Naive thymus-derived CD4-positive, alpha-beta T cell (primary cell): ENCODE measurements at regions not wholly inside any gene's neighbourhood (a gene's known extent, or its start where the extent isn't known, plus 50 kb on each side); places are given as distances from the start of the nearest gene placed in this dataset.

Source experiments
- ATAC-seq: fragments of 150-1000 bp; cut with Tn5 transposase; 2 replicates; pipeline ENCODE4 v1.10.0; 2021; ENCODE audit warnings: mild to moderate bottlenecking, moderate library complexity
- CTCF ChIA-PET: fragments of 350-600 bp; sonication (Branson Sonifier 250); formaldehyde crosslinking; loops from one replicate; lab custom pipeline; 2021; ENCODE audit warnings: antibody characterized with exemption; lab: Charles Lee
- POLR2A ChIA-PET: fragments of 350-600 bp; sonication (Branson Sonifier 250); formaldehyde crosslinking; loops from one replicate; lab custom pipeline; 2021; ENCODE audit warnings: antibody characterized with exemption, inconsistent platforms; lab: Charles Lee
- DNase-seq, 9 donors: peaks; one replicate each; pipeline versions ENCODE4 v3.0.0 to v3.0.0-alpha.2; 2020 to 2022; ENCODE audit warnings: mixed read lengths in 1 of 9
- H3K27ac ChIP-seq: one replicate; pipeline ENCODE4 v1.7.0; 2013; ENCODE audit warnings: mild to moderate bottlenecking, low read depth, low read length, moderate library complexity
- H3K27me3 ChIP-seq, 2 donors: one replicate each; pipeline ENCODE4 v1.7.0; 2013; ENCODE audit warnings: low read length in 2 of 2, mild to moderate bottlenecking in 2 of 2, moderate library complexity in 2 of 2; ENCODE audit not compliant: control insufficient read depth in 2 of 2, insufficient read depth in 2 of 2
- H3K36me3 ChIP-seq, 3 experiments: 1 replicate in 2 of 3; 2 replicates in 1 of 3; pipeline ENCODE4 v1.7.0; 2013; ENCODE audit warnings: low read length in 3 of 3, mild to moderate bottlenecking in 3 of 3, moderate library complexity in 1 of 3; ENCODE audit not compliant: insufficient read depth in 3 of 3, control insufficient read depth in 2 of 3
- H3K4me1 ChIP-seq, 2 donors: one replicate each; pipeline ENCODE4 v1.7.0; 2013; ENCODE audit warnings: low read length in 2 of 2, mild to moderate bottlenecking in 2 of 2, moderate library complexity in 1 of 2; ENCODE audit not compliant: control insufficient read depth in 2 of 2, insufficient read depth in 2 of 2
- H3K4me3 ChIP-seq: 2 replicates; pipeline ENCODE4 v1.7.0; 2013; ENCODE audit warnings: mild to moderate bottlenecking, low read length
- H3K9me3 ChIP-seq, 3 experiments: 1 replicate in 2 of 3; 2 replicates in 1 of 3; pipeline ENCODE4 v1.7.0; 2013; ENCODE audit warnings: low read length in 3 of 3; ENCODE audit not compliant: control insufficient read depth in 2 of 3
- H3K27ac Mint-ChIP-seq, 9 donors: one replicate each; pipeline ENCODE4 v1.8.0; 2020 to 2022; ENCODE audit warnings: mixed read lengths in 9 of 9, mild to moderate bottlenecking in 8 of 9, moderate library complexity in 5 of 9, inconsistent platforms in 2 of 9
- H3K27me3 Mint-ChIP-seq, 5 donors: one replicate each; pipeline ENCODE4 v1.8.0; 2021 to 2022; ENCODE audit warnings: mixed read lengths in 5 of 5, mild to moderate bottlenecking in 1 of 5
- H3K36me3 Mint-ChIP-seq, 5 donors: one replicate each; pipeline ENCODE4 v1.8.0; 2020 to 2022; ENCODE audit warnings: mixed read lengths in 5 of 5, mild to moderate bottlenecking in 3 of 5, inconsistent platforms in 1 of 5
- H3K4me1 Mint-ChIP-seq, 7 donors: one replicate each; pipeline ENCODE4 v1.8.0; 2020 to 2022; ENCODE audit warnings: mixed read lengths in 7 of 7, mild to moderate bottlenecking in 3 of 7, inconsistent platforms in 1 of 7
- H3K4me3 Mint-ChIP-seq, 10 donors: one replicate each; pipeline ENCODE4 v1.8.0; 2020 to 2022; ENCODE audit warnings: mild to moderate bottlenecking in 10 of 10, mixed read lengths in 10 of 10, moderate library complexity in 6 of 10, inconsistent platforms in 2 of 10
- H3K9me3 Mint-ChIP-seq, 11 donors: one replicate each; pipeline ENCODE4 v1.8.0; 2020 to 2022; ENCODE audit warnings: mixed read lengths in 11 of 11, mild to moderate bottlenecking in 4 of 11, inconsistent platforms in 1 of 11, moderate library complexity in 1 of 11
- intact Hi-C, 2 donors: fragments of 100-400 bp; cut with micrococcal nuclease; formaldehyde crosslinking; loops; one replicate each; pipeline ENCODE4 v1.15.1; 2023

DNA sequence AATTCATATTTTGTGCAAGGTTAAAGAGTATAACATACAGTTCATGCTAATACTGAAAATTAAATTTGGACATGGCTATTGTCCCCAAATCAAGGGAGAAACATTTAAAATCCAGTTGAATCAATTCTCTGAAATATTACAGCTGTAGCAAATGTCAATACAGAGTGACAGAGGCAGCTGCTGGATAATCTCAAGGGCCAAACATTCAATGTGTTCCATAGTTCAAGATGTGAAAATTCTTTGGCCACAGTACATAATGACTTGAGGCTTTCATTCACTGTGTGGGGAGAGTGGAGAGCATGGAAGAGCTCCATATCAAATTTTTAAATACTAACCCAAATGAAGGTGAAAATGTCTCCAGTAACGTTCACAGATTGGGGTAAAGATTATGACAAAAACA is 1192.8 kb upstream of the CADM2 start:
- ChIA-PET CTCF (no interaction called here), POLR2A (interaction anchor here (0.7 kb wide), 1 partner anchor 26 kb away, joined by 4 read pairs; no protein-coding TSS in a partner anchor)
- H3K9me3 ChIP-seq: peaks cover 0 to 6% (median 0%) of the 10 kb centered on the region in 3 experiments
- intact Hi-C loops: no loop called here
- DNase-seq: no peak
- H3K36me3 ChIP-seq: no peaks in the 10 kb centered on the region
- no peak overlapping the region for H3K4me3 ChIP-seq
- no peaks in the 10 kb centered on the region for H3K4me1 ChIP-seq
- no peak overlapping the region for H3K27ac ChIP-seq
- no peak overlapping the region for H3K27ac Mint-ChIP-seq
- H3K36me3 Mint-ChIP-seq: no peaks in the 10 kb centered on the region
- H3K27me3 Mint-ChIP-seq: no peaks in the 10 kb centered on the region
- H3K4me3 Mint-ChIP-seq: no peak overlapping the region
- no peaks in the 10 kb centered on the region for H3K4me1 Mint-ChIP-seq
- ATAC-seq: no peak
- H3K9me3 Mint-ChIP-seq: peaks cover 0 to 19% (median 9%) of the 10 kb centered on the region in 11 donors
- H3K27me3 ChIP-seq: no peaks in the 10 kb centered on the region

GRCh38 chr3:83769791-83770663 is 1188.8 kb upstream of the CADM2 start:
- Mint-ChIP-seq H3K27me3 (no peaks in the 10 kb centered on the region), H3K4me1 (no peaks in the 10 kb centered on the region), H3K4me3 (no peak overlapping the region), H3K27ac (no peak overlapping the region), H3K9me3 (peaks cover 0 to 10% (median 5%) of the 10 kb centered on the region in 11 donors), H3K36me3 (no peaks in the 10 kb centered on the region)
- no peaks in the 10 kb centered on the region for H3K36me3 ChIP-seq
- intact Hi-C loops: no loop called here
- no peaks in the 10 kb centered on the region for H3K27me3 ChIP-seq
- H3K9me3 ChIP-seq: peaks cover 0 to 6% (median 0%) of the 10 kb centered on the region in 3 experiments
- ATAC-seq (no peak), DNase-seq (no peak)
- no peak overlapping the region for H3K27ac ChIP-seq
- ChIA-PET CTCF (no interaction called here), POLR2A (no interaction called here)
- no peak overlapping the region for H3K4me3 ChIP-seq
- no peaks in the 10 kb centered on the region for H3K4me1 ChIP-seq

DNA sequence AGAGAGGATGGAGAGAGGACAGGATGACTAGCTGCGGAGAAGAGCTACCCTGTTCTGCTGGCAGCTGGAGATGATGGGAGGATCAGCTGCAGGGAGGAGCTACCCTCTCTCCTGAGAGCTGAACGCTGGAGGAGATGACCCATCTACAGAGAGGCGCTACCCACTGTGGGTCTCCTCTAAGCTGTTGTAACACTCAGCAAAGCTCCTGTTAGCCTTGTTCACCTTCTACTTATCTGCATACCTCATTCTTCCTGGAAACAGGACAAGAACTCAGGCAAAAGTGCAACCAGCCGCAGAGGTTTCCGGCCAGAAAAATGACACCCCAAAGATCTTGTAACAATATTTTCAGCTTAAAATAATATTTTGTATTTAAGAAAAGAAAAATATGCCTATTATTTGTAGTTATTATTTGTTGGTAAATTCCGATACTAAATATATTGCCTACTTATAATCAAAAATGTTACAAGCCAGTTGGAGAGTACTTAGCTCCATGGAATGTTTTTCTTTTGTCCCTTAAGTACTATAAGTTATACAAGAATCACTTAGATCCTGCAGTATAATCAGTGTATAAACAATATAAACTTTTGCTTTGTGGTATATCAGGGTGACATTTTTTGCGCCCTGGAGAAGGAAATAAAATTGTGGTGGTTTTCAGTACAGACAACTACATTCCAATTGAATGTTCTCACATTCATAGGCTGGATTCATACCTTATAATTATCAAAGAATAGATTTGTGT is 1188.0 kb upstream of the CADM2 start:
- Histone ChIP-seq H3K9me3 (peaks cover 0 to 6% (median 0%) of the 10 kb centered on the region in 3 experiments), H3K27ac (no peak overlapping the region), H3K4me1 (no peaks in the 10 kb centered on the region), H3K4me3 (no peak overlapping the region), H3K36me3 (no peaks in the 10 kb centered on the region), H3K27me3 (no peaks in the 10 kb centered on the region)
- ChIA-PET CTCF (no interaction called here), POLR2A (no interaction called here)
- H3K36me3 Mint-ChIP-seq: no peaks in the 10 kb centered on the region
- no peak overlapping the region for H3K4me3 Mint-ChIP-seq
- H3K27me3 Mint-ChIP-seq: no peaks in the 10 kb centered on the region
- intact Hi-C loops: no loop called here
- DNase-seq (no peak), ATAC-seq (no peak)
- H3K4me1 Mint-ChIP-seq: no peaks in the 10 kb centered on the region
- no peak overlapping the region for H3K27ac Mint-ChIP-seq
- peaks cover 0 to 9% (median 5%) of the 10 kb centered on the region in 11 donors for H3K9me3 Mint-ChIP-seq

GRCh38 chr3:83802801-83803200 is 1156.0 kb upstream of the CADM2 start:
- POLR2A ChIA-PET: no interaction called here
- CTCF ChIA-PET: no interaction called here
- no peak for DNase-seq

GRCh38 chr3:83807511-83807910 is 1151.3 kb upstream of the CADM2 start:
- H3K27me3 Mint-ChIP-seq: no peaks in the 10 kb centered on the region
- ChIA-PET POLR2A (no interaction called here), CTCF (no interaction called here)
- no peaks in the 10 kb centered on the region for H3K36me3 Mint-ChIP-seq
- H3K9me3 Mint-ChIP-seq: peaks cover 0 to 37% (median 4%) of the 10 kb centered on the region in 11 donors
- Histone ChIP-seq H3K36me3 (no peaks in the 10 kb centered on the region), H3K9me3 (no peaks in the 10 kb centered on the region), H3K4me1 (no peaks in the 10 kb centered on the region), H3K27me3 (no peaks in the 10 kb centered on the region), H3K27ac (no peak overlapping the region), H3K4me3 (no peak overlapping the region)
- H3K27ac Mint-ChIP-seq: no peak overlapping the region
- ATAC-seq: no peak
- no peaks in the 10 kb centered on the region for H3K4me1 Mint-ChIP-seq
- DNase-seq: no peak
- intact Hi-C loops: no loop called here
- no peak overlapping the region for H3K4me3 Mint-ChIP-seq

More at GRCh38 chr3:83802801-83803200, 1156.0 kb upstream of the CADM2 start:
- no peak overlapping the region for H3K4me3 ChIP-seq
- H3K36me3 ChIP-seq: no peaks in the 10 kb centered on the region
- no peaks in the 10 kb centered on the region for H3K4me1 ChIP-seq
- no peak overlapping the region for H3K4me3 Mint-ChIP-seq
- H3K9me3 ChIP-seq: no peaks in the 10 kb centered on the region
- H3K27me3 Mint-ChIP-seq: no peaks in the 10 kb centered on the region
- no peaks in the 10 kb centered on the region for H3K27me3 ChIP-seq
- H3K27ac ChIP-seq: no peak overlapping the region
- H3K27ac Mint-ChIP-seq: no peak overlapping the region
- no peak for ATAC-seq
- peaks cover 0 to 27% (median 0%) of the 10 kb centered on the region in 11 donors for H3K9me3 Mint-ChIP-seq
- intact Hi-C loops: no loop called here
- H3K4me1 Mint-ChIP-seq: no peaks in the 10 kb centered on the region
- H3K36me3 Mint-ChIP-seq: no peaks in the 10 kb centered on the region

DNA sequence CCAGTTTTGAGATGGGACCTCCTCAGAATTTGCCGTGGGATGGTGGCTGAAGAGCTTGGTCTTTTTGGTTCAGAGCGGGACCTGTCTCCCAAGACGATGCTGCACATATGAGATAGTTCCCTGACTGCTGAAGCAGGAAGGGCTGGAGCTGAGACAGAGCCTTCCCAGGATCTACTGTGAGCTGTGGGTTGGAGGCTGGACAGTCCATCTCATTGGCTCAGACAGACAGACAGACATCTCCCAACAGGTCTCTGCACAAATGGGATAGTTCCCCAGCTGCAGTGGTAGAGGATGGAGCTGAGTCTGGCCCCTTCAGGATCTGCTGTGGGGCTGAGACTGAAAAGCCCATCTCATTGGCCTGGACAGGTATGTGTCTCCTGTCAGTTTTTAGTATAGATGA is 1145.6 kb upstream of the CADM2 start:
- Histone ChIP-seq H3K27me3 (no peaks in the 10 kb centered on the region), H3K36me3 (no peaks in the 10 kb centered on the region), H3K4me1 (no peaks in the 10 kb centered on the region), H3K9me3 (no peaks in the 10 kb centered on the region), H3K4me3 (no peak overlapping the region), H3K27ac (no peak overlapping the region)
- Mint-ChIP-seq H3K27ac (no peak overlapping the region), H3K27me3 (no peaks in the 10 kb centered on the region), H3K9me3 (peaks cover 0 to 25% (median 8%) of the 10 kb centered on the region in 11 donors), H3K4me3 (no peak overlapping the region), H3K4me1 (no peaks in the 10 kb centered on the region), H3K36me3 (no peaks in the 10 kb centered on the region)
- ATAC-seq (no peak), DNase-seq (no peak)
- ChIA-PET CTCF (no interaction called here), POLR2A (no interaction called here)
- intact Hi-C loops: no loop called here
